Umbilical cord (tissue), 1 donor: ENCODE measurements at regions not wholly inside any gene's neighbourhood (a gene's known extent, or its start where the extent isn't known, plus 50 kb on each side); places are given as distances from the start of the nearest gene placed in this dataset.

ENCODE experiments used
- DNase-seq: peaks from one replicate; pipeline ENCODE4 v3.0.0-alpha.2; 2015; ENCODE audit warnings: low spot score

DNA sequence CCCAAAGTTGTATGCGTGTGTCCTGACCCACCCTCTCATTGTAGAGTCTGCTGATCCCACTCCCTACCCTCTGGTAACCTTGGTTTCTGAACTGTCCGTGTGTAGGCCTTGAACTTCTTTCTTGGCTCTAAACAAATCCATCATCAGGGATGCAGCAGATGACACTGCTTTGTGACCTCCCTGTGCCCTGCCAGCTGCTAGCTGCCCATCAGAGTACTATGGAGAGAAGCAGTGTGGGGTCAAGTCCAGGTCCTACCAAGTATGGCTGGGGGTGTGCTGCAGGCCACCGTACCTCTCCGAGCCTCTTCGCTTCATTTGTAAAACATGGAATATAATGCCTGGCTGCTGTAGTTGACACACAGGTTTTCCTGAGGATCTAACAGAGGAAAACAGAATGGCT is 183.5 kb upstream of the RBPJ start:
- DNase-seq: no peak

- DNase-seq: no peak
These were observed 181.4 kb upstream of the RBPJ start for GRCh38 chr4:26139310-26139924.

DNA sequence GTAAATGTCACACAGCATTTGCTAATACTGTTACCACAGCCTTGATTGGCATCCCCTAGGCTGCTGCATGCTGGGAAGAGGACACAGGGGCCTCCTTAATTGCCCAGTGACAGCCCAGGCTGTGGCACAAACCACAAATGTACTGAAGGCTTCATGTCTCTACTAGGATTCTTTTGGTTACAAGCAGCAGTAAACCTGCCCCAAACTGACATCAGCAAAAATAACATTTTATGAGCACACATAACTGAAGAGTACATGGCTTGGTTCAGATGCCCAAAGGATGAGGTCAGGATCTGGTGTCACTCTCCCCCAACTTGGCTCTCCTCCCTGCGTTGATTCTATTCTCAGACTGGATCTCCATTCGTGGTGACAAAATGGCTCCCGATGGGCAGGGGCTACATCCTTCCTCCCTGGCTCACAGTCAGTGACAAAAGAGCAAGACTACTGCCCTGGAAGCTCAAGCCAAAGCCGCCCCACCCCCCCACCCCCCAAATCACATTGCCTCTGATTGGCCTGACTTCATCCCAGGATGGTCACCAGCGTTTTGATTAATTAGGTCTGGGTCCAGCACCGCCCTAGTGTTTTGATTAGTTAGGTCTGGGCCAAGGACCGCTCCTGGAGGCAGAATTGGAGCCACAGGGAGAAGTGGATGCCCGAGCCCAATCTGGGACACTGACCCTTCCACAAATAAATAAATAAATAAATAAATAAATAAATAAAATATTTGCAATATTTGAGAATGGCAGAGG is 180.5 kb upstream of the RBPJ start:
- peak; percentile 71 for DNase-seq

GRCh38 chr4:26141051-26141721 is 179.6 kb upstream of the RBPJ start:
- DNase-seq: peak; percentile 81

GRCh38 chr4:26141911-26142638 is 178.7 kb upstream of the RBPJ start:
- peak; percentile 90 for DNase-seq

DNA sequence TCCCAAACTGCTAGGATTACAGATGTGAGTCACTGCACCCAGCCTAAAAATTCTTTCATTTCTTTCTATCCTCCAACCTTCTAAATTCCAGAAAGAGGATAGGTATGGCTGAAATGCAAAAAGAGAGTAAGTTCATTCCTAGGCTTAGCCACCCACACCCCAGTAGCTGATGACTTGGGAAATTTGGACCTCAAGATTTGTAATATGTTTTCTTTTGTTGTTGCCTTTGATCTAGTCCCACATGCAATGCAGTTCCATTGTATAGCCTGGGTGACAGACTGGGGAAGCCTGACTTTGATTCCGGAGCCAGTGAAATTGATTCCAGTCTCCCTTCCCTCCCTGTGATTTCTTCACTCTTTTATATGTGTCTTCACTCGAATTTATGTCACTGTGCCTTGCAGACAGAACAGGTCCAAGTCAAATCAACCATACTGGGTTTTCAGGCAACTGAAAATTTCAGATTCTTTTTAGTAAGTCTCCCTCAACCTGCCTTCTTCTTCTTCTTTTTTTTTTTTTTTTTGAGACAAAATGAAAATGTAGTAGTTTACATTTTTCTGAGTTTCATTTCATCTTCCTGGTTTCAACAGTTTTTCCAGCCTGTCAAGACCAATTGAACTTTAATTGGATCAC is 176.2 kb upstream of the RBPJ start:
- DNase-seq: no peak

DNA sequence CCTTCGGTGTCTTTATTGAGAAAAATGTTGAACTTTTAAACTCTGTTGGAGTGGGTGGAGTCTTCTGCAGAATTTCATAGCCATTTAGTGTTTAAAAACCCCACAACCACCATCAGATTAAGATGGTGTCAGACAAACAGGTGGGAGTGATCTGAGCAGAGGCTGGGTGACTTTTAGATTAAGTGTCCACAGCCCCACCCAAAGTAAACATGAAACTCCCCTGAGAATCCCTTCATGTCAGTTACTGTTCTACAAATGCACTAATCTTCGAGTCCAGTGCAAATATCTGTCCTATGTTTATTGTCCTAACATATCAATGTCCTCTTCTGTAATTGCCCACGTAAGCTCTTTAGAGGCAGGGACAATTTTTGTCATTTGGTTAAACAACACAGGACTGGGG is 175.6 kb upstream of the RBPJ start:
- DNase-seq: no peak

- DNase-seq: no peak
These were observed 171.9 kb upstream of the RBPJ start for GRCh38 chr4:26148927-26149326.

DNA sequence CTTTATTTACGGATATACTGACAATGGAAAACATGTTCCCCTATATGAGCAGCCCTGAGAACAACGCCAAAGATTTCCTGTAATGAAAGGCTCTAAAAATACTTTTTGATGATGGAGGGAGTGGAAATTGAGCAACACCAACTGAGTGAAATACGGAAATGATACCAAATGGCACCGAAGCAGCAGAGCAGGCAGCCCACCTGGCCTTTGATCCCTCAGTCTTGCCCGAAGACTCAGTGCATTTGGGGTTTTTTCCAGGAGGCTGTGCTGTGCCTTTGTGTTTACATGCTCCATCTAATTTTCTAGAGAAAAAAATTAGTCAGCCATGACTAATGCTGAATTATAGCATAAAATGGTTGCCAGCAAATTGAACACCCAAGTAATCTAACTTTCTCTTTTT is 169.9 kb upstream of the RBPJ start:
- peak; percentile 45 for DNase-seq

- peak; percentile 74 for DNase-seq
These were observed 169.2 kb upstream of the RBPJ start for GRCh38 chr4:26151615-26152014.

DNA sequence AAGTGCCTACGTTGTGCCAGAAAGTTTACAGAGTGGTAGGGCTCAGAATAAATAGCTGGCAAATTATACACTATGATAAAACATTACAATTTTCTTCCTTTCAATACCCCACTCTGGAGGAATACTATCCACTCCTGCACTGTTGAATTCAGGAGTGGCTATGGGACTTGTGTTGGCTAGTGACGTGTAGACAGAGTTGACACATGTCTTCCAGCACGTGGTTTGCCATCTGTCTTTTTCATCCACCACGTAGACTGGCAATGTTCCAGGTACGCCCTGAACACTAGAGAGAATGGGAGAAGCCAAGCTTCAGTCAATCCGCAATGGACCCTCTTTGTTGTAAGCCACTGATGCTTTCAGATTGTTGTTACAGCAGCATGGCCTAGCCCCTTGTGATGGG is 168.8 kb upstream of the RBPJ start:
- DNase-seq: no peak

- no peak for DNase-seq
These were observed 163.3 kb upstream of the RBPJ start for GRCh38 chr4:26157541-26157940.

DNA sequence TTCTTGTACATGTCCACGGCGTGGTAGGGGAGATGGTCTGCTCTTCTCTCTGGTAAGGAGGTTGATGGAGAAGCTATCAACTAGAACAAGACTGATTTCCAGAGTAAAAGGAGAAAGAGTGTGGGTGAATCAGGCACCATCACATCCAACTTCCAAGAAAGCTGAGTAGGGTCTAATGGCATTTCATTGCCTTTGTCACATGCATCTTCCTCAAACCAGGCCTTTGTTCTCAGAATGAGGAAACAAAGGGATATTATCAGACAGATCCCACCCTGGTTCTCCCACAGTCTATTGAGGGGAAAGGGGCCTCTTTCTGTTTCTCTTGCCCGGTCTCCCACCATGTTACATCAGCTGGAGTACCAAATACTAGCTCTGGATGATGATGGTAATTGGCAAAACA is 160.2 kb upstream of the RBPJ start:
- DNase-seq: no peak

DNA sequence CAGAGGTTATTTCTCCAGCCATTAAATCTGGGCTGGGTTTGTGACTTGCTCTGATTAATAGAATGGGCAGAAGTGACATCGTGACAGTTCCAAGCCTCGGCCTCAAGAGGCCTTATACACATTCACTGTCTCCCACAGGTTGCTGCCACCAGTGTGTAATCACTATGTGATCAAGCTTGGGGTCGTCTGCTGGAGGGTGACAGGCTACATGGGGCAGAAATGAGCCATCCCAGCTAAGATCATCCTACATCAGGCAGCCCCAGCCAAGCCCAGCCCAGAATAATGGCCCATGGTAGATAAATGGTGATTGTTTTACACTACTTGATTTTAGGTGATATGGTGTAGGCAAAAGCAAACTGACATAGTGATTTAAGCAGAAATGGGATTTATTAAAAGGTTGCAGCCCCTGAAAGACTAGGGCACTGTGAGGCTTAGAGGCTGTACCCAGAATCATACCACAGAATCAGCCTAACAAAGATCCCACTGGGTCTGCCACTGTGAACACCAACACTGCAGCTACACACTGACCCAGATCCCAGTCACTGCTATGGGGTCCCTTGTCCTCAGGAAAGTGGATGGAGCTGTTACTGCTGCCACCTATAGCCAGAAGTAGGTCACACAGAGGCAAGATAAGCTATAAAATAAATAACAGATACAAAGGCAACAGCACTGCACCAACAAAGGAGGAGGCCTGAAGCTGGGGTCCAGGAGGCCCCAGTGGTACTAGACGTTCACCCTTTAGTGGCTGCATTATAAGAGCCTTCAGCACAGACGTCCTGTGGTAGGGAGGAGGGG is 159.6 kb upstream of the RBPJ start:
- DNase-seq: no peak

GRCh38 chr4:26162101-26162500 is 158.7 kb upstream of the RBPJ start:
- DNase-seq: no peak

GRCh38 chr4:26163425-26164362 is 157.1 kb upstream of the RBPJ start:
- no peak for DNase-seq

- DNase-seq: no peak
These were observed 149.3 kb upstream of the RBPJ start for GRCh38 chr4:26171501-26171900.

DNA sequence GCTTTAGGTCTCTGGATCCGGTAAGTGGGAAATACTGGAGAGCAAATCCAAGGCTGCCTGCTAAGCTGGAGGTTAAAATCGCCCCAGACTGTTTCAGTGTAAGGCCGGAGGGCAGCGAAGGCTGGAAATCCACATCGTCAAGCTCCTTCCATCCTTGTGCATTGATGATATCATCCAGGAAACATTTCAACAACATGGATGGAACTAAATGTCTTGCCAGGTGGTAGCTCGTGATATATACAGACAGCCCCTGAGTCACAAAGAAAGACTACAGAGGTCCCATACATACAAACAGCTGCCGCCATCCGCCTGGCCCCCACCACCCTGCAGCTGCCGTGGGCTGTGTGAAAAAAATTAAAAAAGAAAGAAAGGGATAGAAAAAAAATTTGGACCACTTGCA is 148.9 kb upstream of the RBPJ start:
- DNase-seq: peak; percentile 77

DNA sequence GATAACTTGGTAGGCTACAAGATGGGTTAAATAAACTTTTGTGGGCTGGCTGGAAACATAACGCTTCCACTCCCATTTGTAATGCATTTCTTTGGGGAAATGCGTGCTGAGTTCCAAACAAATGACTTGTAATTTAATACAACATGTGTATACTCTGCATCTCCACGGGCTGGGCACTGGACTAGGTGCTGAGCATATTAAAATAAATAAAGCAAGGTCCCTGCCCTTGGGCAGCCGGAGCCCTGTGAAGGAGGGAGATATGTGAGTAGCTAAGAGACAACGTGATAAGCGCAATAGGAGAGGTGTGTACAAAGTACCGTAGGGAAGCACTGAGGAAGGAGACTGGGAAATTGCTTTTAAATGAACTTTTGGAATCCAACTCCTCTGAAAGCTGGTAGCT is 147.2 kb upstream of the RBPJ start:
- DNase-seq: no peak

GRCh38 chr4:26174027-26174426 is 146.8 kb upstream of the RBPJ start:
- no peak for DNase-seq
